ENCODE measurements at regions not wholly inside any gene's neighbourhood (a gene's known extent, or its start where the extent isn't known, plus 50 kb on each side); places are given as distances from the start of the nearest gene placed in this dataset.

DNA sequence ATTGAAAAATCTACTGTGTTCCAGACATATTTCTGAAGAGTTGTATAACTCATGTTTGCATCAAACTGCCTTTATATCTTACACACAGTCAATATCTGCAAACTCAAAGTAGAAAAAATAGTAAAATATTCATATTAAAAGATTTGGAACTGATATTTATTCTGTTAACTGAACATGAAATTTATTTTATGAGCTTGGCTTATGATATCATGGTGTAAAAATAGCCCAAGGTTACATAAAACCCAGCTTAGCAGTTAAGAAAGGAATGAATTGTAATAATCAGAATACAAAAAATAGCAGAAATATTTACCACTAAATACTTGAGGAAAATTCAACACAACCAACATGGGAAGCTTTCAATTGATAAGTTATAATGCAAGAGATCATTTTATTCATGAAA, 367.9 kb downstream of the FLRT2 start:
- no peak overlapping the region for H2AFZ ChIP-seq (replicated peaks; ENCODE audit: low read length, poor library complexity)
- intact Hi-C loops (cut with micrococcal nuclease) (no loop called here), in situ Hi-C loops (cut with MboI; ENCODE audit: low sequenced_read_pairs) (no loop called here), dilution Hi-C loops (cut with HindIII; ENCODE audit: low sequenced_read_pairs, unreplicated experiment) (no loop called here)
- no peak overlapping the region for H2BK120ac ChIP-seq (ENCODE audit: low read depth, low read length)
- H2AK5ac ChIP-seq (ENCODE audit: low read depth, low read length): no peak overlapping the region
- ATAC-seq (ENCODE audit: low read depth) (no peak), DNase-seq (no peak)
- no peak overlapping the region for H4K8ac ChIP-seq (ENCODE audit: low read depth in 2 of 2, low read length in 2 of 2)
- POLR2A ChIA-PET (ENCODE audit: unreplicated experiment): no interaction called here
- no peak overlapping the region for H3K4me2 ChIP-seq (ENCODE audit: low read depth, low read length)
- H4K20me1 ChIP-seq (ENCODE audit: insufficient read depth, low read length): no peaks in the 10 kb centered on the region
- no peak overlapping the region for H3K14ac ChIP-seq (replicated peaks; ENCODE audit: low read depth, low read length)
- H3K9me3 ChIP-seq (ENCODE audit: control insufficient read depth, insufficient read depth, low read length): peaks cover 2% of the 10 kb centered on the region; the same call in 1 of the 2 replicates
- H2BK5ac ChIP-seq (ENCODE audit: low read depth, low read length, poor library complexity, severe bottlenecking): no peak overlapping the region
- no TSS peak for BruUV-seq (replicated peaks)
- H3K79me1 ChIP-seq (ENCODE audit: low read depth in 1 of 2, low read length in 2 of 2): no peaks in the 10 kb centered on the region
- H4K91ac ChIP-seq (ENCODE audit: insufficient read depth, low read depth, low read length): no peak overlapping the region
- CTCF ChIA-PET: no interaction called here
- no peak overlapping the region for H3K4ac ChIP-seq (ENCODE audit: low read depth, low read length)
- H3K9ac ChIP-seq (ENCODE audit: low read depth, low read length): no peak overlapping the region
- no peaks in the 10 kb centered on the region for H3K36me3 ChIP-seq (ENCODE audit: control insufficient read depth, insufficient read depth, low read length)
- H3K4me3 ChIP-seq (ENCODE audit: insufficient read depth, low read depth, low read length): no peak overlapping the region
- H3K56ac ChIP-seq (ENCODE audit: extremely low read depth, insufficient read depth, low read length): no peak overlapping the region
- no peak for TF ChIP-seq RCOR1 (IDR thresholded peaks at IDR 0.05; ENCODE audit: insufficient replicate concordance, low read length)
- no peak for TF ChIP-seq USF2 (IDR thresholded peaks at IDR 0.05; ENCODE audit: low read depth, low read length)
- no peak for TF ChIP-seq SMC3 (IDR thresholded peaks at IDR 0.05; ENCODE audit: low read depth, low read length)
- TF ChIP-seq POLR2A (IDR thresholded peaks at IDR 0.05; ENCODE audit: low read depth, low read length): no peak
- TF ChIP-seq RAD21 (IDR thresholded peaks at IDR 0.05; ENCODE audit: low read length): no peak
- no peak for TF ChIP-seq MAZ (IDR thresholded peaks at IDR 0.05; ENCODE audit: borderline replicate concordance, low read depth, low read length)
- TF ChIP-seq CEBPB (IDR thresholded peaks at IDR 0.05; ENCODE audit: low read depth, low read length): no peak
- TF ChIP-seq MAFK (IDR thresholded peaks at IDR 0.05; ENCODE audit: low read depth, low read length): no peak
- TF ChIP-seq MXI1 (IDR thresholded peaks at IDR 0.05; ENCODE audit: borderline replicate concordance, low read depth, low read length): no peak
- TF ChIP-seq FOS (IDR thresholded peaks at IDR 0.05; ENCODE audit: low read depth, low read length): no peak
- no peak for TF ChIP-seq CTCF (conservative IDR thresholded peaks at IDR 0.05; ENCODE audit: low read depth, low read length)
- TF ChIP-seq NFE2L2 (IDR thresholded peaks at IDR 0.05; ENCODE audit: low read depth, low read length): no peak
- no peak for TF ChIP-seq RFX5 (IDR thresholded peaks at IDR 0.05; ENCODE audit: low read depth, low read length)
- TF ChIP-seq CHD1 (IDR thresholded peaks at IDR 0.05; ENCODE audit: low read depth, low read length): no peak
- TF ChIP-seq BHLHE40 (IDR thresholded peaks at IDR 0.05; ENCODE audit: low read depth, low read length): no peak
- TF ChIP-seq, protein P1, sequence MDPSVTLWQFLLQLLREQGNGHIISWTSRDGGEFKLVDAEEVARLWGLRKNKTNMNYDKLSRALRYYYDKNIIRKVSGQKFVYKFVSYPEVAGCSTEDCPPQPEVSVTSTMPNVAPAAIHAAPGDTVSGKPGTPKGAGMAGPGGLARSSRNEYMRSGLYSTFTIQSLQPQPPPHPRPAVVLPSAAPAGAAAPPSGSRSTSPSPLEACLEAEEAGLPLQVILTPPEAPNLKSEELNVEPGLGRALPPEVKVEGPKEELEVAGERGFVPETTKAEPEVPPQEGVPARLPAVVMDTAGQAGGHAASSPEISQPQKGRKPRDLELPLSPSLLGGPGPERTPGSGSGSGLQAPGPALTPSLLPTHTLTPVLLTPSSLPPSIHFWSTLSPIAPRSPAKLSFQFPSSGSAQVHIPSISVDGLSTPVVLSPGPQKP (IDR thresholded peaks at IDR 0.05; ENCODE audit: borderline replicate concordance, low read depth, low read length): no peak
- H3K23ac ChIP-seq (ENCODE audit: low read depth, low read length): no peak overlapping the region
- no peak overlapping the region for H3K27ac ChIP-seq (ENCODE audit: insufficient read depth, low read length)
- no peaks in the 10 kb centered on the region for H3K4me1 ChIP-seq (ENCODE audit: control insufficient read depth, insufficient read depth, low read length)
- H3K27me3 ChIP-seq (ENCODE audit: control insufficient read depth, insufficient read depth, low read length): no peaks in the 10 kb centered on the region
- H3K9me1 ChIP-seq (ENCODE audit: insufficient read depth, low read length): no peaks in the 10 kb centered on the region
- H2BK20ac ChIP-seq (ENCODE audit: low read depth, low read length): no peak overlapping the region
- H3K18ac ChIP-seq (ENCODE audit: low read depth, low read length): no peak overlapping the region
- H4K5ac ChIP-seq (ENCODE audit: low read depth, low read length): no peak overlapping the region
- H2AK9ac ChIP-seq (replicated peaks; ENCODE audit: low read depth, low read length, poor library complexity): no peak overlapping the region
- no peak overlapping the region for H2BK15ac ChIP-seq (ENCODE audit: low read depth, low read length)

Data from IMR-90 (cell line).